ENCODE measurements at regions not wholly inside any gene's neighbourhood (a gene's known extent, or its start where the extent isn't known, plus 50 kb on each side); places are given as distances from the start of the nearest gene placed in this dataset.

- no peak for DNase-seq (ENCODE audit: low spot score in 2 of 2)
- Histone ChIP-seq H3K27ac (no peak overlapping the region), H3K4me3 (no peak overlapping the region), H3K9me3 (peaks cover 0 to 6% (median 0%) of the 10 kb centered on the region in 4 donors), H3K27me3 (peaks cover 0 to 36% of the 10 kb centered on the region in 2 donors), H3K4me1 (no peaks in the 10 kb centered on the region), H3K36me3 (no peaks in the 10 kb centered on the region)
- TF ChIP-seq, protein P1, sequence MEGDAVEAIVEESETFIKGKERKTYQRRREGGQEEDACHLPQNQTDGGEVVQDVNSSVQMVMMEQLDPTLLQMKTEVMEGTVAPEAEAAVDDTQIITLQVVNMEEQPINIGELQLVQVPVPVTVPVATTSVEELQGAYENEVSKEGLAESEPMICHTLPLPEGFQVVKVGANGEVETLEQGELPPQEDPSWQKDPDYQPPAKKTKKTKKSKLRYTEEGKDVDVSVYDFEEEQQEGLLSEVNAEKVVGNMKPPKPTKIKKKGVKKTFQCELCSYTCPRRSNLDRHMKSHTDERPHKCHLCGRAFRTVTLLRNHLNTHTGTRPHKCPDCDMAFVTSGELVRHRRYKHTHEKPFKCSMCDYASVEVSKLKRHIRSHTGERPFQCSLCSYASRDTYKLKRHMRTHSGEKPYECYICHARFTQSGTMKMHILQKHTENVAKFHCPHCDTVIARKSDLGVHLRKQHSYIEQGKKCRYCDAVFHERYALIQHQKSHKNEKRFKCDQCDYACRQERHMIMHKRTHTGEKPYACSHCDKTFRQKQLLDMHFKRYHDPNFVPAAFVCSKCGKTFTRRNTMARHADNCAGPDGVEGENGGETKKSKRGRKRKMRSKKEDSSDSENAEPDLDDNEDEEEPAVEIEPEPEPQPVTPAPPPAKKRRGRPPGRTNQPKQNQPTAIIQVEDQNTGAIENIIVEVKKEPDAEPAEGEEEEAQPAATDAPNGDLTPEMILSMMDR (IDR thresholded peaks at IDR 0.05) = no peak
- TF ChIP-seq POLR2A (IDR thresholded peaks at IDR 0.05) = no peak
- TF ChIP-seq EP300 (IDR thresholded peaks at IDR 0.05) = no peak
- WGBS, 2 donors = 40% methylated on average over 5 of the region's 5 CpGs
Measured at GRCh38 chr16:54360681-54361080, 74.1 kb upstream of the IRX3 start.

- no peaks in the 10 kb centered on the region for H3K36me3 ChIP-seq
- H3K4me1 ChIP-seq = no peaks in the 10 kb centered on the region
- peaks cover 0 to 36% of the 10 kb centered on the region in 2 donors for H3K27me3 ChIP-seq
- 70 to 73% methylated on average over 4 to 5 of the region's 5 CpGs for WGBS, 2 donors
- TF ChIP-seq EP300 (IDR thresholded peaks at IDR 0.05) (no peak), POLR2A (IDR thresholded peaks at IDR 0.05) (no peak)
- TF ChIP-seq, protein P1 (IDR thresholded peaks at IDR 0.05) = no peak
- no peak overlapping the region for H3K4me3 ChIP-seq
- H3K9me3 ChIP-seq = peaks cover 0 to 18% (median 0%) of the 10 kb centered on the region in 4 donors
- no peak for DNase-seq (ENCODE audit: low spot score in 2 of 2)
- no peak overlapping the region for H3K27ac ChIP-seq
Measured at GRCh38 chr16:54359555-54359954, 73.0 kb upstream of the IRX3 start.

- peaks cover 0 to 36% of the 10 kb centered on the region in 2 donors for H3K27me3 ChIP-seq
- H3K27ac ChIP-seq = no peak overlapping the region
- H3K9me3 ChIP-seq = peaks cover 0 to 22% (median 0%) of the 10 kb centered on the region in 4 donors
- DNase-seq (ENCODE audit: low spot score in 2 of 2) = no peak
- 67 to 78% methylated on average over 9 of the region's 9 CpGs for WGBS, 2 donors
- H3K4me1 ChIP-seq = no peaks in the 10 kb centered on the region
- no peak overlapping the region for H3K4me3 ChIP-seq
- TF ChIP-seq, protein P1 (IDR thresholded peaks at IDR 0.05) = no peak
- TF ChIP-seq EP300 (IDR thresholded peaks at IDR 0.05) = no peak
- no peak for TF ChIP-seq POLR2A (IDR thresholded peaks at IDR 0.05)
- H3K36me3 ChIP-seq = no peaks in the 10 kb centered on the region
Measured at GRCh38 chr16:54359081-54359480, 72.5 kb upstream of the IRX3 start.

DNA sequence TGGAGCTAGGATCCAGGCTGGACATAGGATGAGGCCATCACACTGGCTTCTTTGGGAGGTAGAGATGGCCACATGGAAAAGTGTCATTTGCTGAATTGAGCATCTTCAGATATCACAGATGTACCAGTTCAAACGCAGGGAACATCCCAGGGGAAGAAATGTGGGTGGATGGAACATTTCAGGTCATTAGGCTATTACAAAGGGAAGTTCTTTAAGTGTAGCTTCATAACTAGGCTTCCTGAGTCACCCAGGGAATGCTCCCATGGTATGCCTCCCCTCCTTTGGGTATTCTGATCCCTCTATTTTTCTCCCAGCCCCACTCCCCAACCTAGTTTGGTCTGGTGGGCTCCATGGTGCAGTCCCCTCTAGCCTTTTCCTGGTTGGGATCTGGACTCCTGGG is 69.8 kb upstream of the IRX3 start:
- Histone ChIP-seq H3K4me1 (no peaks in the 10 kb centered on the region), H3K36me3 (no peaks in the 10 kb centered on the region), H3K27ac (no peak overlapping the region), H3K4me3 (no peak overlapping the region), H3K9me3 (peaks cover 0 to 30% (median 0%) of the 10 kb centered on the region in 4 donors), H3K27me3 (peaks cover 0 to 14% of the 10 kb centered on the region in 2 donors)
- WGBS, 2 donors = 37 to 43% methylated on average over 1 of the region's 1 CpG
- no peak for DNase-seq (ENCODE audit: low spot score in 2 of 2)
- TF ChIP-seq POLR2A (IDR thresholded peaks at IDR 0.05) (no peak), EP300 (IDR thresholded peaks at IDR 0.05) (no peak)
- TF ChIP-seq, protein P1 (IDR thresholded peaks at IDR 0.05) = no peak

DNA sequence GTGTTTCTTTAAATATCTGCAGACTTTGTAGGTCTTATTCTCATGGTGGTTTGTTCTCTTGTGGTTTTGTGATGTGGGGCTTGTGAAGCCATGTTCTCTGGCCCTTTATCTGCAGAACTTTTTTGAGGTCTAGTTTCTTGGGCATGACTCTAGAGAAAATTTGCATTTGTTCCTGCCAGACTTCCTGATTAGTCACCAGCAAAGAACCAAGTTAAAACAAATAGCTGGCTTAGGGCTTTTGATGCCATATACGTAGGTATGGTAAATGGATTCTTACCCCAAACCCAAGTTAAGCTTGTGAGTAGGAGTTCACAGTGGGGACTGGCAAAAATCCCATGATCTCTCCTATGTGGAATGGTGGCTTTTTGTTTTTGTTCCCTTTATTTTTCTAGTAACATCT is 68.7 kb upstream of the IRX3 start:
- no peaks in the 10 kb centered on the region for H3K36me3 ChIP-seq

GRCh38 chr16:54353097-54353496 is 66.5 kb upstream of the IRX3 start:
- TF ChIP-seq, protein P1 (IDR thresholded peaks at IDR 0.05) = no peak
- TF ChIP-seq EP300 (IDR thresholded peaks at IDR 0.05) (no peak), POLR2A (IDR thresholded peaks at IDR 0.05) (no peak)
- Histone ChIP-seq H3K36me3 (no peaks in the 10 kb centered on the region), H3K27ac (no peak overlapping the region), H3K27me3 (no peaks in the 10 kb centered on the region), H3K4me1 (no peaks in the 10 kb centered on the region), H3K9me3 (peaks cover 0 to 43% (median 0%) of the 10 kb centered on the region in 4 donors), H3K4me3 (no peak overlapping the region)
- no peak for DNase-seq (ENCODE audit: low spot score in 2 of 2)
- 56 to 58% methylated on average over 3 of the region's 3 CpGs for WGBS, 2 donors

More for the DNA sequence above, 68.7 kb upstream of the IRX3 start:
- 78 to 95% methylated on average over 1 of the region's 1 CpG for WGBS, 2 donors
- H3K9me3 ChIP-seq = peaks cover 0 to 34% (median 0%) of the 10 kb centered on the region in 4 donors
- no peak overlapping the region for H3K27ac ChIP-seq
- no peaks in the 10 kb centered on the region for H3K4me1 ChIP-seq
- H3K4me3 ChIP-seq = no peak overlapping the region
- TF ChIP-seq POLR2A (IDR thresholded peaks at IDR 0.05) = no peak
- H3K27me3 ChIP-seq = peaks cover 0 to 3% of the 10 kb centered on the region in 2 donors
- no peak for DNase-seq (ENCODE audit: low spot score in 2 of 2)
